ENCODE measurements at regions not wholly inside any gene's neighbourhood (a gene's known extent, or its start where the extent isn't known, plus 50 kb on each side); places are given as distances from the start of the nearest gene placed in this dataset.
"Not testable (repeated sequence)": the region's sequence is repeated elsewhere in the genome, so short reads cannot be mapped to it uniquely, and the experiment has no call there.

- CTCF ChIA-PET; H3K9me3 ChIP-seq (ENCODE audit: control insufficient read depth in 1 of 2, insufficient read depth in 1 of 2, low read length in 2 of 2); H3K4me3 ChIP-seq (ENCODE audit: low read length); H3K4me1 ChIP-seq (ENCODE audit: insufficient read depth, low read length); ATAC-seq (ENCODE audit: poor library complexity); H3K4me1 Mint-ChIP-seq (ENCODE audit: low read depth); H3K36me3 Mint-ChIP-seq (ENCODE audit: low read depth); POLR2A ChIA-PET; H3K27ac Mint-ChIP-seq; DNase-seq; H3K27ac ChIP-seq (ENCODE audit: low read depth in 1 of 2, low read length in 2 of 2); H3K27me3 ChIP-seq (ENCODE audit: control insufficient read depth in 1 of 2, insufficient read depth in 2 of 2, low read length in 2 of 2); H3K4me3 Mint-ChIP-seq; H3K27me3 Mint-ChIP-seq; H3K36me3 ChIP-seq (ENCODE audit: insufficient read depth, low read length); intact Hi-C loops (cut with DNase I, micrococcal nuclease); H3K9me3 Mint-ChIP-seq: not testable (repeated sequence)
Observed at GRCh38 chr17:20633268-20634059, 53.9 kb downstream of the CDRT15L2 start.

GRCh38 chr17:20640147-20640546 lies 60.6 kb downstream of the CDRT15L2 start:
- intact Hi-C loops (cut with DNase I, micrococcal nuclease); H3K27ac ChIP-seq (ENCODE audit: low read depth in 1 of 2, low read length in 2 of 2); H3K4me3 ChIP-seq (ENCODE audit: low read length); H3K9me3 ChIP-seq (ENCODE audit: control insufficient read depth in 1 of 2, insufficient read depth in 1 of 2, low read length in 2 of 2); H3K9me3 Mint-ChIP-seq; DNase-seq; H3K4me3 Mint-ChIP-seq; ATAC-seq (ENCODE audit: poor library complexity); H3K27ac Mint-ChIP-seq; H3K36me3 Mint-ChIP-seq (ENCODE audit: low read depth); H3K27me3 ChIP-seq (ENCODE audit: control insufficient read depth in 1 of 2, insufficient read depth in 2 of 2, low read length in 2 of 2); POLR2A ChIA-PET; H3K36me3 ChIP-seq (ENCODE audit: insufficient read depth, low read length); H3K4me1 Mint-ChIP-seq (ENCODE audit: low read depth); CTCF ChIA-PET; H3K4me1 ChIP-seq (ENCODE audit: insufficient read depth, low read length); H3K27me3 Mint-ChIP-seq: not testable (repeated sequence)

GRCh38 chr17:20646661-20647272 lies 67.2 kb downstream of the CDRT15L2 start:
- H3K36me3 ChIP-seq (ENCODE audit: insufficient read depth, low read length); H3K9me3 ChIP-seq (ENCODE audit: control insufficient read depth in 1 of 2, insufficient read depth in 1 of 2, low read length in 2 of 2); intact Hi-C loops (cut with DNase I, micrococcal nuclease); H3K4me1 ChIP-seq (ENCODE audit: insufficient read depth, low read length); H3K9me3 Mint-ChIP-seq; H3K4me3 ChIP-seq (ENCODE audit: low read length); H3K27ac ChIP-seq (ENCODE audit: low read depth in 1 of 2, low read length in 2 of 2); H3K4me3 Mint-ChIP-seq; H3K27me3 ChIP-seq (ENCODE audit: control insufficient read depth in 1 of 2, insufficient read depth in 2 of 2, low read length in 2 of 2); H3K36me3 Mint-ChIP-seq (ENCODE audit: low read depth); H3K27ac Mint-ChIP-seq; CTCF ChIA-PET; ATAC-seq (ENCODE audit: poor library complexity); H3K27me3 Mint-ChIP-seq; H3K4me1 Mint-ChIP-seq (ENCODE audit: low read depth); POLR2A ChIA-PET: not testable (repeated sequence)
- peak; percentile 12 for TF ChIP-seq CTCF (IDR thresholded peaks at IDR 0.05)
- peak in 2 of 14 experiments; percentile 17 to 24 for DNase-seq

- ATAC-seq (ENCODE audit: poor library complexity); H3K36me3 ChIP-seq (ENCODE audit: insufficient read depth, low read length); H3K27me3 Mint-ChIP-seq; H3K27ac Mint-ChIP-seq; H3K4me3 Mint-ChIP-seq; intact Hi-C loops (cut with DNase I, micrococcal nuclease); H3K9me3 Mint-ChIP-seq; H3K4me3 ChIP-seq (ENCODE audit: low read length); H3K36me3 Mint-ChIP-seq (ENCODE audit: low read depth); H3K27me3 ChIP-seq (ENCODE audit: control insufficient read depth in 1 of 2, insufficient read depth in 2 of 2, low read length in 2 of 2); H3K4me1 ChIP-seq (ENCODE audit: insufficient read depth, low read length); POLR2A ChIA-PET; CTCF ChIA-PET; H3K27ac ChIP-seq (ENCODE audit: low read depth in 1 of 2, low read length in 2 of 2); H3K9me3 ChIP-seq (ENCODE audit: control insufficient read depth in 1 of 2, insufficient read depth in 1 of 2, low read length in 2 of 2): not testable (repeated sequence)
- DNase-seq: peak in 2 of 14 experiments; percentile 8 to 14
- H3K4me1 Mint-ChIP-seq (ENCODE audit: low read depth): peaks cover 12% of the 10 kb centered on the region
Observed at GRCh38 chr17:20649097-20649767, 69.7 kb downstream of the CDRT15L2 start.

- H3K4me3 ChIP-seq (ENCODE audit: low read length); H3K9me3 Mint-ChIP-seq; H3K4me3 Mint-ChIP-seq; H3K36me3 Mint-ChIP-seq (ENCODE audit: low read depth); H3K4me1 ChIP-seq (ENCODE audit: insufficient read depth, low read length); H3K27ac Mint-ChIP-seq; intact Hi-C loops (cut with DNase I, micrococcal nuclease); H3K9me3 ChIP-seq (ENCODE audit: control insufficient read depth in 1 of 2, insufficient read depth in 1 of 2, low read length in 2 of 2); H3K27ac ChIP-seq (ENCODE audit: low read depth in 1 of 2, low read length in 2 of 2); ATAC-seq (ENCODE audit: poor library complexity); CTCF ChIA-PET; H3K27me3 Mint-ChIP-seq; H3K27me3 ChIP-seq (ENCODE audit: control insufficient read depth in 1 of 2, insufficient read depth in 2 of 2, low read length in 2 of 2); POLR2A ChIA-PET; H3K36me3 ChIP-seq (ENCODE audit: insufficient read depth, low read length): not testable (repeated sequence)
- DNase-seq: peak in 1 of 14 experiments; percentile 5
- peaks cover 12% of the 10 kb centered on the region for H3K4me1 Mint-ChIP-seq (ENCODE audit: low read depth)
Observed at GRCh38 chr17:20651022-20651421, 71.5 kb downstream of the CDRT15L2 start.

DNA sequence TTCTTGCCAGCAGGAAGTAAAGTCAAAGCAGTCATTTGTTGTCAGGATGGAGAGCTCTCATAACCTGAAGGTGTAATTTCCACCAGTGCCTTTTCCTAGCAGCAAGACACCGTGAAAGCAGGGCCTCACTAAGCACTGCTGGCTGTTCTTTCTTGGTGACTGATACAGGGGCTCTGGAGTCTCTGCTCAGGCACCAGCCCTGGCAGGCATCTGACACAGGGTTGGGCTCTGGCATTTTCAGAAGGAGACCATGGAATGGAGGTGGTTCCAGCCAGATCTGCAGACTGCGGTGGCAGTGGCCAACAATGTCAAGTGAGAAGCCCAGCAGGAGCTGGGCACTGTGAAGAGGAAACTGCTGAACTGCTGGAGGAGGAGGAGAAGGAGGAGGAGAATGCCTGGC lies 72.2 kb downstream of the CDRT15L2 start:
- CTCF ChIA-PET; H3K27ac ChIP-seq (ENCODE audit: low read depth in 1 of 2, low read length in 2 of 2); H3K36me3 Mint-ChIP-seq (ENCODE audit: low read depth); H3K27ac Mint-ChIP-seq; H3K4me3 Mint-ChIP-seq; H3K27me3 Mint-ChIP-seq; POLR2A ChIA-PET; H3K9me3 Mint-ChIP-seq; H3K9me3 ChIP-seq (ENCODE audit: control insufficient read depth in 1 of 2, insufficient read depth in 1 of 2, low read length in 2 of 2); H3K36me3 ChIP-seq (ENCODE audit: insufficient read depth, low read length); H3K4me1 ChIP-seq (ENCODE audit: insufficient read depth, low read length); H3K27me3 ChIP-seq (ENCODE audit: control insufficient read depth in 1 of 2, insufficient read depth in 2 of 2, low read length in 2 of 2); ATAC-seq (ENCODE audit: poor library complexity); H3K4me3 ChIP-seq (ENCODE audit: low read length); intact Hi-C loops (cut with DNase I, micrococcal nuclease); DNase-seq: not testable (repeated sequence)
- peaks cover 12% of the 10 kb centered on the region for H3K4me1 Mint-ChIP-seq (ENCODE audit: low read depth)

Measured in CD4-positive, alpha-beta T cell (primary cell).